Endothelial cell of umbilical vein (primary cell): ENCODE measurements at regions not wholly inside any gene's neighbourhood (a gene's known extent, or its start where the extent isn't known, plus 50 kb on each side); places are given as distances from the start of the nearest gene placed in this dataset.

Experiments used
- BruUV-seq: library from RNA; stranded (reverse); fragments of 400-500 nt; replicated peaks from 2 replicates; lab custom pipeline; 2021; lab: Mats Ljungman, UMichigan
- CTCF ChIA-PET: fragments of 300-600, 350-600 bp; sonication (Branson Sonifier 250); formaldehyde crosslinking; loops from one replicate; lab custom pipeline; 2021; ENCODE audit warnings: antibody characterized with exemption, inconsistent platforms; lab: Charles Lee
- POLR2A ChIA-PET: fragments of 300-600, 350-600 bp; sonication (Branson Sonifier 250); formaldehyde crosslinking; loops from one replicate; lab custom pipeline; 2021; ENCODE audit warnings: antibody characterized with exemption, inconsistent platforms; lab: Charles Lee
- DNase-seq: peaks from one replicate; pipeline ENCODE4 v3.0.0-alpha.2; 2011; ENCODE audit warnings: low read depth, low spot score
- FAIRE-seq: peaks from 2 replicates; lab custom pipeline; 2011; peaks lifted over from hg19 to GRCh38; lab: Jason Lieb, UNC
- H2AFZ ChIP-seq: 2 replicates; pipeline ENCODE4 v1.6.0; 2012; ENCODE audit warnings: low read depth, low read length, control low read depth, inconsistent platforms
- H3K27ac ChIP-seq: 2 replicates; pipeline ENCODE4 v1.5.1; 2011; ENCODE audit warnings: low read depth, mild to moderate bottlenecking, control low read depth, low read length, moderate library complexity; ENCODE audit not compliant: insufficient read depth
- H3K27me3 ChIP-seq, 2 experiments: 2 replicates each; pipeline versions ENCODE4 v1.6.0 to v1.6.1; 2011; ENCODE audit warnings: low read length in 2 of 2, mixed read lengths in 1 of 2; ENCODE audit not compliant: control insufficient read depth in 2 of 2, insufficient read depth in 2 of 2
- H3K36me3 ChIP-seq, 2 experiments: 2 replicates in 1 of 2; 3 replicates in 1 of 2; pipeline ENCODE4 v1.5.1; 2011; ENCODE audit warnings: low read length in 2 of 2, mild to moderate bottlenecking in 1 of 2, moderate library complexity in 1 of 2; ENCODE audit not compliant: control insufficient read depth in 2 of 2, insufficient read depth in 2 of 2; ENCODE audit errors: extremely low read depth in 1 of 2
- H3K4me1 ChIP-seq: 3 replicates; pipeline ENCODE4 v1.5.1; 2011; ENCODE audit warnings: mild to moderate bottlenecking, low read length; ENCODE audit not compliant: control insufficient read depth, insufficient read depth; ENCODE audit errors: extremely low read depth
- H3K4me2 ChIP-seq: 2 replicates; pipeline ENCODE4 v1.6.1; 2011; ENCODE audit warnings: low read length, control low read depth, mixed read lengths; ENCODE audit not compliant: insufficient read depth
- H3K4me3 ChIP-seq, 3 experiments: fragments of 200-600 bp in 1 of 3; sonication (generic), shearing (Covaris generic) in 1 of 3; replicated peaks in 1 of 3; 2 replicates each; pipeline ENCODE4 v1.5.1; 2011 to 2016; ENCODE audit warnings: control low read depth in 3 of 3, low read length in 3 of 3, mild to moderate bottlenecking in 2 of 3, inconsistent platforms in 1 of 3, low read depth in 1 of 3, moderate library complexity in 1 of 3; ENCODE audit not compliant: insufficient read depth in 1 of 3
- H3K79me2 ChIP-seq: 2 replicates; pipeline ENCODE4 v1.6.0; 2012; ENCODE audit warnings: low read length, inconsistent platforms; ENCODE audit not compliant: control insufficient read depth, insufficient read depth
- H3K9ac ChIP-seq: replicated peaks from 2 replicates; pipeline ENCODE3; 2011; ENCODE audit warnings: low read length, control low read depth; ENCODE audit not compliant: insufficient read depth; ENCODE audit errors: extremely low read depth
- H3K9me1 ChIP-seq: replicated peaks from 3 replicates; pipeline ENCODE4 v1.6.0; 2011; ENCODE audit warnings: mild to moderate bottlenecking, low read length; ENCODE audit not compliant: control insufficient read depth, insufficient read depth; ENCODE audit errors: extremely low read depth
- H3K9me3 ChIP-seq: replicated peaks from 2 replicates; pipeline ENCODE4 v1.5.1; 2012; ENCODE audit warnings: low read length, inconsistent platforms; ENCODE audit not compliant: control insufficient read depth, insufficient read depth
- H4K20me1 ChIP-seq: replicated peaks from 2 replicates; pipeline ENCODE3; 2011; ENCODE audit warnings: mild to moderate bottlenecking, low read length; ENCODE audit not compliant: control insufficient read depth, insufficient read depth; ENCODE audit errors: extremely low read depth
- CTCF ChIP-seq, 2 donors: IDR thresholded peaks; 1 replicate in 1 of 2; 2 replicates in 1 of 2; pipeline ENCODE4 v1.5.1; 2011; ENCODE audit warnings: low read length in 2 of 2, mild to moderate bottlenecking in 2 of 2, moderate library complexity in 2 of 2, control low read depth in 1 of 2, inconsistent platforms in 1 of 2, low read depth in 1 of 2; ENCODE audit not compliant: insufficient read depth in 1 of 2; ENCODE audit errors: extremely low read depth in 1 of 2
- EZH2 ChIP-seq: IDR thresholded peaks from 2 replicates; pipeline ENCODE4 v1.6.1; 2012; ENCODE audit warnings: borderline replicate concordance, low read depth, mild to moderate bottlenecking, moderate library complexity, low read length, inconsistent platforms; ENCODE audit not compliant: severe bottlenecking
- FOS ChIP-seq: IDR thresholded peaks from 2 replicates; pipeline ENCODE4 v1.6.1; 2011; ENCODE audit warnings: mild to moderate bottlenecking, low read length, moderate library complexity, borderline replicate concordance; ENCODE audit not compliant: insufficient read depth
- GATA2 ChIP-seq: IDR thresholded peaks from 2 replicates; pipeline ENCODE4 v1.7.0; 2011; ENCODE audit warnings: low read depth, mild to moderate bottlenecking, moderate library complexity, mixed read lengths, low read length; ENCODE audit not compliant: insufficient read length, insufficient read depth
- JUN ChIP-seq: IDR thresholded peaks from 2 replicates; pipeline ENCODE4 v1.6.1; 2011; ENCODE audit warnings: borderline replicate concordance, low read depth; ENCODE audit not compliant: insufficient read length, insufficient read depth
- MAX ChIP-seq: IDR thresholded peaks from 2 replicates; pipeline ENCODE4 v1.6.1; 2011; ENCODE audit not compliant: insufficient read depth, insufficient read length
- MYC ChIP-seq: IDR thresholded peaks from one replicate; pipeline ENCODE4 v1.6.1; 2011; ENCODE audit warnings: mild to moderate bottlenecking, low read depth, low read length
- POLR2A ChIP-seq: IDR thresholded peaks from 2 replicates; pipeline ENCODE4 v1.6.1; 2012; ENCODE audit warnings: low read depth, mild to moderate bottlenecking, control low read depth, low read length
- POLR2AphosphoS5 ChIP-seq: IDR thresholded peaks from 2 replicates; pipeline ENCODE4 v1.6.1; 2012; ENCODE audit warnings: low read depth, mild to moderate bottlenecking, control low read depth, low read length, moderate library complexity; ENCODE audit not compliant: insufficient read depth
- dilution Hi-C: fragments of 300-500 bp; cut with MboI; formaldehyde crosslinking; loops from one replicate; pipeline ENCODE4 v1.15.0; 2019; ENCODE audit warnings: low sequenced_read_pairs; ENCODE audit not compliant: extremely low pct_ligation_motif_present
- intact Hi-C: fragments of 100-400 bp; cut with micrococcal nuclease; formaldehyde crosslinking; loops from one replicate; pipeline ENCODE4 v1.10.0; 2022

GRCh38 chr4:25563071-25563564 lies 92.5 kb upstream of the SLC34A2 start:
- no peak overlapping the region for H3K4me3 ChIP-seq
- no peaks in the 10 kb centered on the region for H3K79me2 ChIP-seq
- no peaks in the 10 kb centered on the region for H3K4me1 ChIP-seq
- dilution Hi-C loops, result no loop called here
- intact Hi-C loops, result no loop called here
- no peaks in the 10 kb centered on the region for H3K9me1 ChIP-seq
- H2AFZ ChIP-seq, result no peak overlapping the region
- POLR2A ChIA-PET, result no interaction called here
- H3K27ac ChIP-seq, result no peak overlapping the region
- no peak overlapping the region for H3K4me2 ChIP-seq
- CTCF ChIA-PET, result interaction anchor here (1.1 to 1.4 kb wide), 2 partner anchors 11 to 32 kb away, joined by 3 read pairs; no protein-coding TSS in a partner anchor
- no peaks in the 10 kb centered on the region for H3K36me3 ChIP-seq
- FAIRE-seq, result no peak
- BruUV-seq, result no TSS peak
- no peak overlapping the region for H3K9ac ChIP-seq
- no peak for DNase-seq
- peaks cover 0 to 2% of the 10 kb centered on the region in 2 experiments for H3K27me3 ChIP-seq
- no peaks in the 10 kb centered on the region for H3K9me3 ChIP-seq
- no peaks in the 10 kb centered on the region for H4K20me1 ChIP-seq
- TF ChIP-seq POLR2A (no peak), GATA2 (no peak), POLR2AphosphoS5 (no peak), EZH2 (no peak), MAX (no peak), JUN (no peak), CTCF (IDR thresholded peaks at IDR 0.05; ENCODE audit: extremely low read depth in 1 of 2, insufficient read depth in 1 of 2, low read depth in 1 of 2, low read length in 2 of 2) (no peak), MYC (no peak), FOS (no peak)
